ENCODE measurements at regions not wholly inside any gene's neighbourhood (a gene's known extent, or its start where the extent isn't known, plus 50 kb on each side); places are given as distances from the start of the nearest gene placed in this dataset.

- DNase-seq = no peak
- no peak overlapping the region for H3K4me3 ChIP-seq
- TF ChIP-seq, protein P1, sequence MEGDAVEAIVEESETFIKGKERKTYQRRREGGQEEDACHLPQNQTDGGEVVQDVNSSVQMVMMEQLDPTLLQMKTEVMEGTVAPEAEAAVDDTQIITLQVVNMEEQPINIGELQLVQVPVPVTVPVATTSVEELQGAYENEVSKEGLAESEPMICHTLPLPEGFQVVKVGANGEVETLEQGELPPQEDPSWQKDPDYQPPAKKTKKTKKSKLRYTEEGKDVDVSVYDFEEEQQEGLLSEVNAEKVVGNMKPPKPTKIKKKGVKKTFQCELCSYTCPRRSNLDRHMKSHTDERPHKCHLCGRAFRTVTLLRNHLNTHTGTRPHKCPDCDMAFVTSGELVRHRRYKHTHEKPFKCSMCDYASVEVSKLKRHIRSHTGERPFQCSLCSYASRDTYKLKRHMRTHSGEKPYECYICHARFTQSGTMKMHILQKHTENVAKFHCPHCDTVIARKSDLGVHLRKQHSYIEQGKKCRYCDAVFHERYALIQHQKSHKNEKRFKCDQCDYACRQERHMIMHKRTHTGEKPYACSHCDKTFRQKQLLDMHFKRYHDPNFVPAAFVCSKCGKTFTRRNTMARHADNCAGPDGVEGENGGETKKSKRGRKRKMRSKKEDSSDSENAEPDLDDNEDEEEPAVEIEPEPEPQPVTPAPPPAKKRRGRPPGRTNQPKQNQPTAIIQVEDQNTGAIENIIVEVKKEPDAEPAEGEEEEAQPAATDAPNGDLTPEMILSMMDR (IDR thresholded peaks at IDR 0.05) = no peak
- TF ChIP-seq POLR2A (IDR thresholded peaks at IDR 0.05) = no peak
- no peak overlapping the region for H3K27ac ChIP-seq
- no peaks in the 10 kb centered on the region for H3K4me1 ChIP-seq
- H3K9me3 ChIP-seq = no peaks in the 10 kb centered on the region
- no peaks in the 10 kb centered on the region for H3K36me3 ChIP-seq
- H3K27me3 ChIP-seq = no peaks in the 10 kb centered on the region
Measured at GRCh38 chr6:165814679-165815078, 151.6 kb upstream of the PDE10A start.

GRCh38 chr6:165811512-165811911 lies 148.5 kb upstream of the PDE10A start:
- no peaks in the 10 kb centered on the region for H3K36me3 ChIP-seq
- H3K4me1 ChIP-seq = no peaks in the 10 kb centered on the region
- no peak overlapping the region for H3K27ac ChIP-seq
- TF ChIP-seq, protein P1 (IDR thresholded peaks at IDR 0.05) = no peak
- TF ChIP-seq POLR2A (IDR thresholded peaks at IDR 0.05) = no peak
- H3K27me3 ChIP-seq = no peaks in the 10 kb centered on the region
- H3K4me3 ChIP-seq = no peak overlapping the region
- H3K9me3 ChIP-seq = no peaks in the 10 kb centered on the region
- no peak for DNase-seq

GRCh38 chr6:165808021-165808420 lies 145.0 kb upstream of the PDE10A start:
- no peak overlapping the region for H3K27ac ChIP-seq
- no peaks in the 10 kb centered on the region for H3K36me3 ChIP-seq
- no peaks in the 10 kb centered on the region for H3K27me3 ChIP-seq
- no peak for TF ChIP-seq POLR2A (IDR thresholded peaks at IDR 0.05)
- TF ChIP-seq, protein P1 (IDR thresholded peaks at IDR 0.05) = no peak
- DNase-seq = no peak
- no peak overlapping the region for H3K4me3 ChIP-seq
- peaks cover 0 to 5% (median 0%) of the 10 kb centered on the region in 4 donors for H3K4me1 ChIP-seq
- H3K9me3 ChIP-seq = no peaks in the 10 kb centered on the region

DNA sequence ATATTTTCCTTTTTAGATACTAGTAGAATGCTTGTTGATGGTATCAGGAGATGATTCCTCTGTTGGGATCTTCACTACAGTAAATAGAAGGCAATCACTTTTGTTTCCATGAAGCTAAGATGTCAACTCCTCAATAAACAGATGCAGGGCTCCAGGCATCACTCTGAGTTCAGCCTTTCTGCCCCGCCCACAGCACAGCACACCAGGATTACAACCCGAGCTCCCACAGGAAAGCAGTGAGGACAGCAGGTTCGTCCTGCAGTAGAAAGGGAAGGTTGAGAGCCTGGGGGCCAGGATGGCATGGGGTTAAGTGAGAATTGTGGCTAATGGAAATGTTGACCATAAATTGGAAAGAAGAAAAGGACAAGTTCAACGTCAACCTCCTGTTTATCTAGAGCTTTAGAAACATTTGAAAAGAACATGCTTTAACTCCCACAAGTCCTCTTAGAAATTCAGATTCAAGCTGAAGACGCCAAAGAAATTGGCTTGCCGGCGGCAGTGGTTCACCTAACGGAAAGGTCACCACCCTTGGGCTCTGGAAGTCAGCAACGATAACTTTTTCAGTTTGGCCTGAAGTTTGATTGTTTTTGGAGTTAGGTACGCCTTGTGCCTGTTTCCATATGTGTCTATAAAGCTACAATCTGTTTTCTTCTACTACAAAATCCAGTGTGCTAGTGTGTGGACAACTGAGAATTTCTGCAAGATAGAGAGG lies 144.4 kb upstream of the PDE10A start:
- no peak for DNase-seq
- Histone ChIP-seq H3K27ac (no peak overlapping the region), H3K4me1 (peaks cover 0 to 5% (median 0%) of the 10 kb centered on the region in 4 donors), H3K27me3 (no peaks in the 10 kb centered on the region), H3K4me3 (no peak overlapping the region), H3K36me3 (no peaks in the 10 kb centered on the region), H3K9me3 (no peaks in the 10 kb centered on the region)
- TF ChIP-seq, protein P1 (IDR thresholded peaks at IDR 0.05) = no peak
- TF ChIP-seq POLR2A (IDR thresholded peaks at IDR 0.05) = no peak

- H3K4me3 ChIP-seq = no peak overlapping the region
- H3K27ac ChIP-seq = no peak overlapping the region
- H3K4me1 ChIP-seq = peaks cover 0 to 5% (median 0%) of the 10 kb centered on the region in 4 donors
- no peak for DNase-seq
- H3K9me3 ChIP-seq = no peaks in the 10 kb centered on the region
- TF ChIP-seq, protein P1 (IDR thresholded peaks at IDR 0.05) = no peak
- no peak for TF ChIP-seq POLR2A (IDR thresholded peaks at IDR 0.05)
- no peaks in the 10 kb centered on the region for H3K27me3 ChIP-seq
- H3K36me3 ChIP-seq = no peaks in the 10 kb centered on the region
Measured at GRCh38 chr6:165806126-165806810, 143.2 kb upstream of the PDE10A start.
